HG03442 (cell line): ENCODE measurements at regions not wholly inside any gene's neighbourhood (a gene's known extent, or its start where the extent isn't known, plus 50 kb on each side); places are given as distances from the start of the nearest gene placed in this dataset.

Experiments
- ATAC-seq: cut with Tn5 transposase; IDR thresholded peaks from one replicate; pipeline ENCODE4 v1.9.1; 2021; ENCODE audit warnings: mild to moderate bottlenecking, moderate library complexity; ENCODE audit not compliant: unreplicated experiment

- no peak for ATAC-seq
These were observed 86.8 kb upstream of the VAV3 start for GRCh38 chr1:108051631-108052377.

- ATAC-seq: no peak
These were observed 86.1 kb upstream of the VAV3 start for GRCh38 chr1:108050911-108051629.

GRCh38 chr1:108050158-108050557, 85.2 kb upstream of the VAV3 start:
- ATAC-seq: no peak

DNA sequence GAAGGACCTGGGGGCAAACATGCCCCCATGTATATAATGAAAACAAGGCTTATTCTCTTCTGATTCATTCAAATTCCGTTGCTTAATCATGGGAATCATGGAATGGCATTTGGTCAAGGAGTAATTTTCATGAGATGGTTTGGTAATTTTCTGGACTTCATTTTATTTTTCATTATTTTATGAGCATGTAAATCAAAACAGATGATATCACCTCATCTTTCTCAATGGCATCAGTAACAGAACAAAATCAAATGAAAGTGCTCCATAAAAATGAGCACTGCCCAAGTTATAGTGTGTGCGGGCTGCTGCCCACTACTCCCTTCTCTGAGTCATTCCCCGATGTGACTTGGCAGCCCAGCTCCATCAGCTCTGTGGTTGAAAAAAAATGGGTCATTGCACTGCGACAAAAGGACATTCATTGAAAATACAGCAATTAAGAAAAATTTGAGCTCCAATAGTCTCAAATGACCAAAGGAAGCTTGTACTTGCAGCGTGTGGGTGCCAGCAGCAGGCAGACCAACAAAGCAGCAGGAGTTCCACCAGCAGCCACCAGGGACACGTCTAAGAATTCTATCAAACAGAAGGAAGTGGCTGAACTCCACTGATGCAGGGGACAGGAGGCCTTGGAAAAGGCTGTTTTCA, 84.3 kb upstream of the VAV3 start:
- no peak for ATAC-seq

DNA sequence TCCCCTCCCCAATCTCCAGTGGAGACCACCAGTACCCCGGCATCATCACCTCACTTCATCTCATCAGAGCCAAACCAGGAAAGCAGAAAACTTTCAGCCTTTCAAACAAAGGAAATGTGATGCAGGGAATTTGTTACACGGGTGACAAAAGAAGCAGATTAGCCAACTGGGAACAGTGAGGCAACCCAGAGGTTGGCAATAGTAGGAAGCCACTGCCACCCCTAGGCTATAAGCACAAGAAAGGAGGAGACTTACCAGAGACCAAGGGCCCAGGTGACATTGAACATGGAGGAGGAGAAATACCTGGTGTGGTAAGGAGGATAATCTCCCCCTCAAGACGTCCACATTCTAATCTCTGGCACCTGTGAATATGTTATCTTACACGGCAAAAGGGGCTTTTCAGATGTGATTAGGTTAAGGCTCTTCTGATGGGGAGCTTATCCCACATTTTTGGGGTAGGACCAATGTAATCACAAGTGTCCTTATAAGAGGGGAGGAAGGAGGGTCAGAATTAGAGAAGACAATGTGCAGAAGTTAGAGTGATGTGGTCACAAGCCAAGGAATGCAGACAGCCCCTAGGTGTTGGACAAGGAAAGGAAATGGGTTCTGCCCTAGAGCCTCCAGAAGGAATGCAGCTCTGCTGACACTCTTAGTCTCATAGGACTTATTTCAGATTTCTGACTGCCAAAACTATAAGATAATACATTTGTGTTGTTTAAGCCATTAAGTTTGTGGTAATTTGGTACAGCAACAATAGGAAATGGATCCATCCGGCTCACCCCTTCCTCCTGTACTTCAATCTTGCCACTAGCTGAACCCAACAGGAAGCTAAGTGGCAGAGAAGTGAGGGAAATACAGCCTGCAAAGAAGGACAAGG, 83.6 kb upstream of the VAV3 start:
- no peak for ATAC-seq

GRCh38 chr1:108047085-108047484, 82.1 kb upstream of the VAV3 start:
- no peak for ATAC-seq

- no peak for ATAC-seq
These were observed 81.0 kb upstream of the VAV3 start for GRCh38 chr1:108046026-108046425.

- no peak for ATAC-seq
These were observed 80.5 kb upstream of the VAV3 start for GRCh38 chr1:108045460-108045859.

GRCh38 chr1:108044318-108044717, 79.3 kb upstream of the VAV3 start:
- ATAC-seq: no peak

DNA sequence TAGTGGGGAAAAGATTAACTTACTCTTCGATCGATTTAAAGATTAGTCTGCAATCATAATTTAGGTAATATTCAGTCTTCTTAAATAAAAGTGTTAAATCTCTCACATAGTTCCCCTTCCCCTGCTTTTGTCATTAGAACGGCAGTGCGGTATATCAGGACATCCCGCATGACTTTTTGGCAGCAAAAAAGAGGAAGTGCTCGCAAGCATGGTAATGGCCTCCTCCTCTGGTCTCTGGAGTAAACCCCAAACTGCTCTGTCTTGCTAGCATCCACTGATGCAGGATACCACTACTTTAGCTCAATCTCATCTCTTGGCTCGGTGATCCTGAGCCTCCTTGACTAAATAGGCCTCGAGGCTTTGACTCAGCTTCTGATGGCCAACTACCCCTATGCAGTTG, 78.7 kb upstream of the VAV3 start:
- ATAC-seq: no peak

DNA sequence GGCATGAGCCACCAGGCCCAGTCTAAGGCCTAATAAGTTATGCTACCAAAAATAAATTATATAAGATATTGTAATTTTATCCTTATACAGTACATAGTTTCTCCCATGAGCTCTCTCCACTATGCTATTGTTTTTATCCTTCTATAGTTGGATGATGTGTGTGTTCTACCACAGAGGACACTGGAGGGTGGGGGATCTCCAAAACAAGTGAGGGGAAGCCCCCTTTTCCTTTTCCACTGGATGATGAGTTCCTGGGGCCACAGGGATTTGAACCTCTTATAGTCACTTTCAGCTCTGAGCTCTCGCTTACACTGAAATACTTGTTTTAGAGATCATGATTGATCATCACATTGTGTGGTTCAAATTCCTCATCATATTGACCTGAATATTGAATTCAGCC, 77.6 kb upstream of the VAV3 start:
- ATAC-seq: no peak

GRCh38 chr1:108041360-108042142, 76.6 kb upstream of the VAV3 start:
- ATAC-seq: no peak

GRCh38 chr1:108038653-108039236, 73.8 kb upstream of the VAV3 start:
- ATAC-seq: no peak

DNA sequence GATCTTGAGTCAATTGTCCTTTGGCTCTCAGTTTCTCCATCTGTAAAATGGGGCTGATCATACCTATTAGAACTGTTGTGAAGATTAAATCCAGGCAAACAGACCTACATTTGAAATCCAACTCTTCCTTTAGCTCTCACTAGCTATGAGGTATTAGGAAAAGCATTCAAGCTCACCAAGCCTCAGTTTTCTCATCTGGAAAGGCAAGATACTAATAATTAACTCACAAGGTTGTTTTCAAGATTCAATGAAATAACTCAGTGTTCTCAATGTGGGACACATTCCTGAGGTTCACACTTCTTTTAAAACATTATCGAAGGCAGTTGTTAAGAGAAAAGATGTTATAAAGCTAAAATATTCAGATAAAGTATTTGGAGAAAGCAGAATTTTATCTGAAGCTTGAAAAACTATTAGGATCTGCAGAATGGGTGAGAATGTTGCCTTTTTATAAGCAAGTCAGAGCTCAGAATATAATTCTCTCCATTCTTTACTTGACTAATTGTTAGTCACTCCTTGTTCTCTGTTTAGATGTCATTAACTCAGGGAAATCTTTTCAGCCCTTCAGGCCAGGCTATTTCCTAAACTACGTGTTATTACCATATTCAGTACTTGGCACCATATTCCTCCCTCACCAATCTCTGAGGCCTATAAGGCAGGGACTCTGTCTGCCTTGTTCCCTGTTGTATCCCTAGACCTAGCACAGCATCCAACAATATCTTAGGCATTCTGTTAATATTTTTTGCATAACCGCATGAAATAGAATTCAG, 72.0 kb upstream of the VAV3 start:
- no peak for ATAC-seq

DNA sequence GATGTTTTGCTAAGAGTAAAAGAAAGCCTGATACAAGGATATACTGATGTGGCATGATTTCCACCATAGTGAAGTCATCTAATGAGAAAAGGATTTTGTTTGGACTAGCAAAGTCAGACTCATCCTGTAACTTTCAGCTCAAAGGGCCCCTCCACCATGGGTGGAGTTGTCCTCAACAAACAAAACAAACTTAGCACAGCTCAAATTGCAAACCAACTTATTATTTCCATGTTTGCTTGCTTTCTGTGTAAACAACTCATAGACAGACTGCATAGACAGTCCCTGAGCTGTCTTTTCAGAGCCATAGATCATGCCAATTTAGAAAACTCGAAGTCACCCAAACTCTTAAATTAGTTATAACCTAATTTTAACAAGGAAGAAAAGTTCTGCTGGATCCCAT, 69.4 kb upstream of the VAV3 start:
- ATAC-seq: no peak

- ATAC-seq: no peak
These were observed 68.6 kb upstream of the VAV3 start for GRCh38 chr1:108033550-108033951.

GRCh38 chr1:108028841-108029388, 63.9 kb upstream of the VAV3 start:
- no peak for ATAC-seq

DNA sequence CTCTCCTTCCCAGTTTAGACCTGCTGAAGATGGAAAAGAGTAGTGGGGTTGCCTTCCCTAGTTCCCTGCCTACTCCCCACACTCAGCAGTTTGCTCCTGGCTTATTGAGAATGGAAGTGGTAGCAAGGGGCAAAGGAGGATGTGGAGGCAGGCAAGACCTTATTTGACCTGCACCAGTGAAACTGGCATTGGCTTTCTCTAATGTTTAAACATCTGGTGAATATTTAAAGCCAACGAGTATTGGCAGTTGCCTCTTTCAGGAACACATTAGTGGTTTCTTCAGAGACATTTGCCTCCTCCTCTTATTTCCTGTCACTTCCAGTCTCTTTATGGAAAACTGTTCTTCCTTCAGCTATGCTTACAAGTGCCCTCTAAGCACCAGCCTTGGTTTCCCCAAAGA, 62.4 kb upstream of the VAV3 start:
- ATAC-seq: no peak

GRCh38 chr1:108017698-108018097, 52.7 kb upstream of the VAV3 start:
- ATAC-seq: no peak
